GM18907 (cell line): ENCODE measurements at regions not wholly inside any gene's neighbourhood (a gene's known extent, or its start where the extent isn't known, plus 50 kb on each side); places are given as distances from the start of the nearest gene placed in this dataset.
"Not testable (repeated sequence)": the region's sequence is repeated elsewhere in the genome, so short reads cannot be mapped to it uniquely, and the experiment has no call there.

Experiments used
- ATAC-seq: cut with Tn5 transposase; IDR thresholded peaks from one replicate; pipeline ENCODE4 v1.9.1; 2021; ENCODE audit warnings: mild to moderate bottlenecking, moderate library complexity; ENCODE audit not compliant: unreplicated experiment

DNA sequence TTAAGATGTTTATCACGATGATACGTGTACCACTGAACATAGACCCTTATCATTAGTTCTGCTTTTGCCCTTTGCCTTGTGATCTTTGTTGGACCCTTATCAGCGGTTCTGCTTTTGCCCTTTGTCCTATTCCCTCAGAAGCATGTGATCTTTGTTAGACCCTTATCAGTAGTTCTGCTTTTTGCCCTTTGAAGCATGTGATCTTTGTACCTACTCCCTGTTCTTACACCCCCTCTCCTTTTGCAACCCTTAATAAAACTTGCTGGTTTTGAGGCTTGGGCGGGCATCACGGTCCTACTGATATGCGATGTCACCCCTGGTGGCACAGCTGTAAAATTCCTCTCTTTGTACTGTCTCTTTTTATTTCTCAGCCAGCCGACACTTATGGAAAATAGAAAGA lies 117.0 kb downstream of the SDHAF3 start:
- ATAC-seq = not testable (repeated sequence)

DNA sequence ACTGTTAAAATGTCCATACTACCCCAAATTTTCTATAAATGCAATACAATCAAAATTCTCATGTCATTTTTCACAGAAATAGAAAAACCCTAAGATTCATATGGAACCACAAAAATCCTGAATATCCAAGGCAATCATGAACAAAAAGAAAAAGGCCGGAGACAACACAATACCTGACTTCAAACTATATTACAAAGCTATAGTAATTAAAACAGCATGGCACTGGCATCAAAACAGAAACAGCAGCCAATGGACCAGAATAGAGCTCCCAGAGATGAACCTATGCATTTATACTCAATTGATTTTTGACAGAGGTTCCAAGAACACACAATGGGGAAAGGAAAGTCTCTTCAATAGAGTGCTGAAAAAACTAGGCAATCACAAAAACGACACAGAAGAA lies 128.8 kb downstream of the SDHAF3 start:
- ATAC-seq = no peak

DNA sequence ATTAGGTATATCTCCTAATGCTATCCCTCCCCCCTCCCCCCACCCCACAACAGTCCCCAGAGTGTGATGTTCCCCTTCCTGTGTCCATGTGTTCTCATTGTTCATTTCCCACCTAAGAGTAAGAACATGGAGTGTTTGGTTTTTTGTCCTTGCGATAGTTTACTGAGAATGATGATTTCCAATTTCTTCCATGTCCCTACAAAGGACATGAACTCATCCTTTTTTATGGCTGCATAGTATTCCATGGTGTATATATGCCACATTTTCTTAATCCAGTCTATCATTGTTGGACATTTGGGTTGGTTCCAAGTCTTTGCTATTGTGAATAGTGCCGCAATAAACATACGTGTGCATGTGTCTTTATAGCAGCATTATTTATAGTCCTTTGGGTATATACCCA lies 140.7 kb downstream of the SDHAF3 start:
- ATAC-seq = not testable (repeated sequence)

DNA sequence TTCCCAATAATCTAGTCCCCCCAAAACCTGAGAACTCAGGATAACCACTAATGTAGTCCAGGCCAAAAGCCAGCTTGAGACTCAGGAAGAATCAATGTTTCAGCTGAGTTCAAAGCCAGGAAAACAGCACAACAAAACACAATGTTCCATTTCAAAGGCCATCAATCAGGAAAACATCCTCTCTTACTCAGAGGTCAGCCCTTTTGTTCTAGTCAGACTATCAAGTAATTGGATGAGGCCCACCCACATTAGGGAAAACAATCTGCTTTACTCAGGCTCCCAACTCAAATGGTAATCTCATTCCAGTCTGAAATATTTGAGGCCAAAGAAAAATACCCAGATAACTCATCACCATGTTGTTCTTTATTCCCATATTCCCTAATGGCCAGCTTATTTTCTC lies 152.2 kb downstream of the SDHAF3 start:
- no peak for ATAC-seq

GRCh38 chr7:97270280-97270679 lies 152.8 kb downstream of the SDHAF3 start:
- ATAC-seq = no peak

GRCh38 chr7:97271619-97272018 lies 154.1 kb downstream of the SDHAF3 start:
- no peak for ATAC-seq

GRCh38 chr7:97272237-97272975 lies 154.9 kb downstream of the SDHAF3 start:
- peak; percentile 90 for ATAC-seq

DNA sequence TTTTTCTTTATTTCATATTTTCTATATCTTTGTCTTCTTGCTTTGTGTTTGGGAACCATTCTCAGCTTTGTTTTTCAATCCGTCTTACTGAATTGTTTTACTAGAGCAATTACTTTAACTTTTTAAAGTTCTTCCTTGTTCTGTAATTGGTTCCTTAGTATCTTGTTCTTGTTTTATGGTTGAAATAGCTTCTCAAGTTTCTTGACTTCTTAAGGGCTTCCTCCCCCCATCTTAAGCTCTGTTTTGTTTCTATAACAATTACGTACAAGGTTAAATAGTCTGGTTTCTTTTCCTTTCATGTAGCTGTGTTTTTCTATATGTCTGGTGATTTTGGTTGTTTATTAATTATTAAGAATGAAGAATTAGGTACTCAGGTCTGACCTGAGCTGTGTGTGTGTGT lies 158.0 kb downstream of the SDHAF3 start:
- no peak for ATAC-seq

DNA sequence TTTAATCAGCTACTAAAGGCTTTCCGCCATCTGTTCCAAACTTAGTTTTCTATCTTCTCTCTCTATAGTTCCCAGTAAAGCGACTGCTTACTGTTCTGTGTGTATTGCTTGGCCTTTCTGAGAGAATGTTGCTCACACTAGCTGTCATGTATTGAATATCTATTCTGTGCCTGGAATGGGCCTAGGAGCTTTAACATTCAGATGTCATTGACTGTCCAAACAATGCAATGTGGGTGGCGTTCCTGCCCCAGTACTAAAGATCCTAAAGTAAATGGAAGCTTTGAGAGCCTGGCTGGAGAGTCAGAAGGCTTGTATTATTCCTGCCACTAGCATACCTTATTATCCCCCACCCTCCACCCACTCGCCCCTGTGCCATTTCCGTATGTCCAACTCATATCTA lies 163.5 kb downstream of the SDHAF3 start:
- ATAC-seq = no peak

DNA sequence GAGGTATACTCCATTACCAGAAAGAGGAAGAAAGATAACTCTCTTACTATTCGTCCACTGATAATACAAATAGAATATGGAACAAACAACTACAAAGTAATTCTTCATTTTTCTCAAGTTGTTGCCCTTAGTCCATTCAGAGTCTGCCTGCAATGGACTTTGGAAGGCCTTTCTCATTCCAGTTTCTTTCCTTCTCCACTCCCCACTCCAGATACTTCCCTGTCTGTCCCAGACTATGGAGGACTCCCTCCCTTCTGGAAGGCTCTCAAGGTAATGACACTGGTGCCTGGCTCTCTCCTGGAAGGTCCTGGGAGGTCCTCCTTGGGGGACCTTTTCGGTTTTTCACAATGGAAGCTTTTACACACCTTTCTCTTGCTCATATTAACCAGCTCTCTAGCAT lies 167.8 kb downstream of the SDHAF3 start:
- ATAC-seq = no peak

GRCh38 chr7:97293031-97293430 lies 175.5 kb downstream of the SDHAF3 start:
- no peak for ATAC-seq

DNA sequence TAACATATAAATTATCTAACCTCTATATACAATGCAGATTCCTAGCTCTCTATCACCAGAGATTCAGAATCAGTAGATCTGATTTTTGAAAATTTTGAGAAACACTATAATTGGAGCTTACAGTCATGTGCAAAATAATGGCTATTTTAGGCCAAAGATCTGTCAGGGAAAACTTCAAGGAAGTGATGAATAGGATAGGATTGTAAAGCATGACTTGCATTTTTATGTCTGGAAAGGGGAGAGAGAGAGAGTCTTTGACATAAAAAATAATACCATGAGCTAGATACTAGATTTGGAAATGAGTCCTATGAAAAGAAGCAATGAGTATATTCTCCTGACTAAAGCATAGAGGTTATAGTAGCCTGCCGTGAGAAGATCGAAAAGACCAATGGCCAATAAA lies 181.1 kb downstream of the SDHAF3 start:
- no peak for ATAC-seq

DNA sequence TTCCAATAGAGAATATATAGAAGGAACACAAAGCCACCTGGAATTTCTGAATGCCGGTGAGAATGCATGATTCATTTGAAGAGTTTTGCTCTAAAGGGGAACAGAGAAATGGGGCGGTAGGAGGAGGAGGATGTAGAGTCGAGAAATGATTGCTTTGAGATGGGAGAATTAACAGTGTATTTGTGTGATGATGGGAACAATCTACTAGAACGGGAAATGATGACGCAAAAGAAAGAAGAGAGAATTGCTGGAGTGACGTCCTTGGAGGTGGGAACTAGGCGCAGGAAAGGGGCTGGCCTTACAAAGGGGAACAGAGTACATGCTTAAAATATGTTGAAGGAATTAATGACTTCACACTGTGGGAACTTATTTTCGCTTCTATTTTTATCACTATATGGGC lies 188.1 kb downstream of the SDHAF3 start:
- no peak for ATAC-seq

DNA sequence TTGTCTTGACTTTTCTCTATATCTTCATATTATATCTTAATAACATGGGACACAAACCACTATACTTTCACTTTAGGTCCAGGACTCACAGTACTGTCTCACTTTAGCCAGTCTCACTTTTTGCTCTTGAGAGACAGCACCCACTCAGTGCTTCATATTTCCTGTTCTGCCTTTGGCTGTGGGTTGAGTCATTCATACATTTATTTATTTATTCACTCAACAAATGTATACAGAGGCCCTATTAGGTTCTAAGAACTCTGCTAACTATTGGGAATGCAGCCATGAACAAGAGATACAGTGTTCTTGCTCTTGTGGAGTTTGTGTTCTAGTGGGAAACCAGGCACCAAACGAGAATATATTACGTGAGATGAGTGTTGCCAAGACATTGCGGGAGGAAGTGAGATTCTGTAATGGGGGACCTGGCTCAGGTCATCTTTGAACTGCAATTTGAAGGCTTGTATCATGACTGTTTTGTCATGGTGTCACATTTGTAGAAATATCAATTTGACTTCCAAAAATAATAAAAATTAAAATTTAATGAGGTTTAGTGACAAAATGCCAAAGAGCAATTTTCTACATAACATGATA lies 190.1 kb downstream of the SDHAF3 start:
- no peak for ATAC-seq

DNA sequence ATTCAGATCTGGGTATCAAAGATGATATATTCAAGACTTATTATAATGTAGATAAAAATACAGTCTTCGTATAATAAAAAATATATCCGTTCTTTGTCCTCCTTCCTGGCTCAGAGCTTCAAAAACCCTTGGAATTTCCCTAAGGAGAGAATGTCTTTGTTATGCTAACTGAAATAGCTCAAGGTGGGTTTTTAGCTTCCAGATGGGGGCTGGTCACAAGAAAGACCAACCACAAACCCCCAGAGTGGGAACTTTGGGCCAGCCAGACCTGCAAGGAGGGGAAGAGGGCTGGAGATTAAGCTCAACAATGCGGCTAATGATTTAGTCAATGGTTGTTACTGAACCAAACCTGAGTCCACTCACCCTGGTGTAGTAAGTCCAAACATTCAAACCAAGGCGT lies 196.4 kb downstream of the SDHAF3 start:
- ATAC-seq = no peak

- ATAC-seq = no peak
Measured at GRCh38 chr7:97317575-97317974, 200.1 kb downstream of the SDHAF3 start.

DNA sequence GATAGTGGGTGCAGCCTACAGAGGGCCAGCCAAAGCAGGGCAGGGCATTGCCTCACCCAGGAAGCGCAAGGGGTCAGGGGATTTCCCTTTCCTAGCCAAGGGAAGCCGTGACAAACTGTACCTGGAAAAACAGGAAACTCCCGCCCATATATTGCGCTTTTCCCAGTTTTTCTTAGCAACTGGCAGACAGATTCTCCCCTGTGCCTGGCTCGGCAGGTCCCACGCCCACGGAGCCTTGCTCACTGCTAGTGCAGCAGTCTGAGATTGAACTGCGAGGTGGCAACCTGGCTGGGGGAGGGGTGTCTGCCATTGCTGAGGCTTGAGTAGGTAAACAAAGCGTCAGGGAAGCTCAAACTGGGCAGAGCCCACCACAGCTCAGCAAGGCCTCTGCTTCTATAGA lies 212.4 kb downstream of the SDHAF3 start:
- ATAC-seq = not testable (repeated sequence)

- no peak for ATAC-seq
Measured at GRCh38 chr7:97337849-97338248, 220.4 kb downstream of the SDHAF3 start.

DNA sequence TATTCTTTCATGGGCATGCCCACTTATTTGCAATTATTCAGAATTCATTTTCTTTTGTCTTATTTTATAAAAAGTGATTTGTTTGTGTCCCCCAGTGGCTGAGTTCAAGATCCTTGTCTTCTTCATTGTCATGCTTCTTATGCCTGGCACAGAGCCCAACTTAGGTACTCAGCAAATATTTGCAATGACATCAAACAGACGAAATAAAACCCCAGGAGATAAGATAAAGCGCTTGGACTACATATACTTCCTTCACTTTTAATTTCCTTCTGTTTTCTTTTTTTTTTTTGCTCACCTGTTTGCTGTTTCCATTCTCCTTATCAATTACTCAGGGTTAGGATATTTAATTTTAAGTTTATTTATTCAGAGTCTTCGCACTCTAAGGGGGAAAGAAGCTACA lies 225.0 kb downstream of the SDHAF3 start:
- ATAC-seq = no peak

DNA sequence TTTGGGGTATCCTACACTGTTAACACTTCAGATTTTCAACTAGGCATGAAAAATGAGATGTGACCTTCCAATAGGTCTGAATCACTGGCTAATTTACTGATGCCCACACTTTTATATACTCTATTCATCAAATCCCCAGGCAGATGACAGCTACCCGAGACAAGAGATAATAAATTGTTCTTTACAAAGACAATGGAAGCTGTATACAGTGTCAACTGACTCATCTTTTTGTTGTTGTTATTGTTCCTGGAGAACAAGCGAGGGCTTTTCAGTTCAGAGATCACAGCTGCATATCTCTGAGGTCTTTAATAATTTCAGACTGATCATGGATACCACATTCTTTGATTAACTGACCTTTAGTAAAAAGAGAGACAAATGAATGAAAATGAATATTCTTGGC lies 228.9 kb downstream of the SDHAF3 start:
- no peak for ATAC-seq

DNA sequence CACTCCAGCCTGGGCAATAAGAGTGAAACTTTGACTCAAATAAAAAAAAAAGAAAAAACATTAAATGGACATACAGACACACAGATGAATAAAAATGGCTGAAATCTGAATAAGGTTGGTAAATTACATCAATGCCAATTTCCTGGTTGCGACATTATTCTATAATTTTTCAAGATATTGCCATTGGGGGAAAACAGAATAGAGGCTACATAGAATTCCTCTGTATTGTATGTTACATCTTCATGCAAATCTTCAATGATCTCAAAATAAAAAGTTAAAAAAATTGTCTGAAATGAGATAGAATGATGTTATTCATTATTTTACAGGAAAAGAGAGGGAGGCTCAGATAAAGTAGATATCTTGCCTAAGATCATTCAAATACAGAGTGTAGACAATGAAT lies 234.0 kb downstream of the SDHAF3 start:
- ATAC-seq = no peak

DNA sequence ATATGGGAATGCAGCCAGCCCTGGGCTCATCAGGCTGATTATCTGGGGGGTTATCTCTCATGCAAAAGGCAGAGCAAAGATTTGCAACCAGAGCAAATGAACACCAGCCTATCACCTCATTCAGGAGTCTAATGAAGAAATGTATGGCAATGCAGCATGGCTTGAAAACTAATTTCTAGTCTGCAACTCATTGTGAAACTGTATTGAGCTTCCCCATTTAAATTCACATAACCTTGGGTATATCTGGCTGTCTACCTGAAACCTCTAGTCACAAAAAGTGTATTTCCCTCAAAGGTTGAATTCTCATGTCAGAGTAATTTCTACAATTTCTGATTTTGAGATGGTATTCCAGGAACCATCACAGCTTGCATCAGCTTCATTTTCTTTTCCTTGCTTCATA lies 240.0 kb downstream of the SDHAF3 start:
- no peak for ATAC-seq

DNA sequence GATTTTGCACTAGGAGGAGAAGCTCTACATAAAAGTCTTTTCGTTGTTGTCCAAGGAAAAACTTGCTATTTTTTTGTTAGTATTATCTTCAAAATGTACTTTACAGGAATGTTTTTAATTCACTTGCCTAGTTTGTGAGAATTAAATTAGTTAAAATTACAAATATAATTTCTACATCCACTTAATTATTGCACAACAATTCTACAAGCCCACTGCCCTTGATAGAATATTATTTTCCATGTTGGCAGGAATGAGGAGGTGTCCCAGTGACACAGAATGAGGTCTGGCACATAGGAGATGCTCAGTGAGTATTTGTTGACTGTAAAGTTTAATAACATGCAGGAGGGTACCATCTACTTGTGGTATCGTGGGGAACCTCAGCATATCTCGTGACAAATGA lies 255.4 kb downstream of the SDHAF3 start:
- ATAC-seq = no peak
